ENCODE measurements at regions not wholly inside any gene's neighbourhood (a gene's known extent, or its start where the extent isn't known, plus 50 kb on each side); places are given as distances from the start of the nearest gene placed in this dataset.

DNA sequence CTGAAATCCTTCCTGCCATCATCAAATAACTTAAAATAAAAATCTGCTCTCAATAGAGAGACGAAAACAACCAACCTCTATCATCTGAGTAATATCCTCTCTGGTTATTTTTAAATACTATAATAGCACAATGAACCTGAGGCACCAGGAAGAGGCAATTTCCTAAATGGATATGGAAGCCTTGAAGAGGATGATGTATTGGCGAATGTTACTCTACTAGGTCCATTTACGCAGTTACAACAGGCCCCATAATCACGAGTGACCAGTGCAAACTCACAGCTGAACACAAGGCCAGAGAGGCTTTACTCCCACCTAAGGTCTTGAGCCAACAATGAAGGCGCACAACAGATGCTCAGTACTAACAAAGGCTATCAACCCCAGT is 678.8 kb upstream of the NR3C2 start:
- H3K4me1 Mint-ChIP-seq: no peaks in the 10 kb centered on the region

GRCh38 chr4:149120331-149121022 is 678.3 kb upstream of the NR3C2 start:
- ATAC-seq (replicated peaks): no peak
- no peaks in the 10 kb centered on the region for H3K9me3 Mint-ChIP-seq
- H3K27me3 Mint-ChIP-seq: peaks cover 5% of the 10 kb centered on the region
- no peak overlapping the region for H3K27ac Mint-ChIP-seq
- no peak overlapping the region for H3K4me3 Mint-ChIP-seq
- H3K36me3 Mint-ChIP-seq (ENCODE audit: low read depth): no peaks in the 10 kb centered on the region
- H3K4me1 Mint-ChIP-seq: no peaks in the 10 kb centered on the region

More for the DNA sequence above, 678.8 kb upstream of the NR3C2 start:
- Mint-ChIP-seq H3K36me3 (ENCODE audit: low read depth) (no peaks in the 10 kb centered on the region), H3K27ac (no peak overlapping the region), H3K9me3 (no peaks in the 10 kb centered on the region), H3K4me3 (no peak overlapping the region), H3K27me3 (peaks cover 5% of the 10 kb centered on the region)
- no peak for ATAC-seq (replicated peaks)

GRCh38 chr4:149116806-149117205 is 674.6 kb upstream of the NR3C2 start:
- Mint-ChIP-seq H3K4me1 (no peaks in the 10 kb centered on the region), H3K27me3 (peaks cover 3% of the 10 kb centered on the region), H3K4me3 (no peak overlapping the region), H3K36me3 (ENCODE audit: low read depth) (no peaks in the 10 kb centered on the region), H3K9me3 (no peaks in the 10 kb centered on the region), H3K27ac (no peak overlapping the region)
- ATAC-seq (replicated peaks): no peak

DNA sequence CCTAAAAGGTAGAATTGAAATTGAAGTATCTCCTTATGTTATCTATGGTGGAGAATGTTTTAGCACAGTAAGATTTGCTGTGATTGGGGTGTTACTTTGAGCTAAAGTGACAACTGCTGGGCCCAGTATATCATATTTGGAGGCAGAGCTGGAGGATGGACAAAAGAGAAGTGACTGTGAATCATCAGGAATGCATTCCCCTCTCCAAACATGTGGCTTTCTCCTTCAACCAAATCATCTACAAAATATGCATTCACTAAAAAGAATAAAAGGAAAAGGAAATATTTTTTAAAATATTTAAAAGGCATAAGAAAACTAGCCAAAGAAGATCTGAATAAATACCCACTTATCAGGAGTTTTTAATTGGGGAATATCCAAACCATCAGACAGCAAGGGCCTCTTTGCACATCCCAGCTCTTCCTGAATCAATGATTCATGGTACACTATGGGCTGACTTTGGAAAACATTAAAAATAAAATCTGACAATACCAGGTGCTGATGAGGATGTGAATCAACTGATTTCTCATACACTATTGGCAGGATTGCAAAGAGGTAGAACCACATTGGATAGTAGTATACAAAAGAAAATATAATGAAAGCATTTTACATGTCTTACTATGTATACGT is 671.7 kb upstream of the NR3C2 start:
- ATAC-seq (replicated peaks): no peak
- Mint-ChIP-seq H3K4me1 (no peaks in the 10 kb centered on the region), H3K9me3 (no peaks in the 10 kb centered on the region), H3K4me3 (no peak overlapping the region), H3K27me3 (no peaks in the 10 kb centered on the region), H3K36me3 (ENCODE audit: low read depth) (no peaks in the 10 kb centered on the region), H3K27ac (no peak overlapping the region)

- Mint-ChIP-seq H3K27me3 (no peaks in the 10 kb centered on the region), H3K27ac (no peak overlapping the region), H3K36me3 (ENCODE audit: low read depth) (no peaks in the 10 kb centered on the region), H3K9me3 (no peaks in the 10 kb centered on the region), H3K4me3 (no peak overlapping the region), H3K4me1 (no peaks in the 10 kb centered on the region)
- ATAC-seq (replicated peaks): no peak
These were observed 669.9 kb upstream of the NR3C2 start for GRCh38 chr4:149112109-149112508.

GRCh38 chr4:149110481-149110880 is 668.3 kb upstream of the NR3C2 start:
- Mint-ChIP-seq H3K27me3 (no peaks in the 10 kb centered on the region), H3K4me1 (no peaks in the 10 kb centered on the region)
- ATAC-seq (replicated peaks): no peak

DNA sequence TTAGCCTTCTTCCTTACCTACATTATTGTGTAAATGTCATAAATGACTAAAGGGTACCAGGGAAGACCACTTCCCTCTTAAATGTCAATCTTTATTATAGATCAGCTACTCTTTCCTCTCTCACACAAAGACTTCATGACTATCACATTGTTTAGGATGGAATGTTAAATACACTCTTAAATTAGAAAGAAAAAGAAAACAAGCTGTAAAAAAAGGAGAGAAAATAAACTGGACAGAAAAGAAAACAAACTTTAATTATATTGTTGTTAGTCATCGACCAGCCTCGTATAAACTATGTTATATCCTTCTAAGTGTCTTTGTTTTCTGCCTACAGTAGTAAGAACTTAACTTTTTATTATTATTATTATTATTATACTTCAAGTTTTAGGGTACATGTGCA is 666.4 kb upstream of the NR3C2 start:
- H3K4me3 Mint-ChIP-seq: no peak overlapping the region

More at GRCh38 chr4:149110481-149110880, 668.3 kb upstream of the NR3C2 start:
- no peak overlapping the region for H3K4me3 Mint-ChIP-seq
- no peak overlapping the region for H3K27ac Mint-ChIP-seq
- no peaks in the 10 kb centered on the region for H3K9me3 Mint-ChIP-seq
- no peaks in the 10 kb centered on the region for H3K36me3 Mint-ChIP-seq (ENCODE audit: low read depth)

GRCh38 chr4:149102765-149103164 is 660.6 kb upstream of the NR3C2 start:
- no peak overlapping the region for H3K4me3 Mint-ChIP-seq

More for the DNA sequence above, 666.4 kb upstream of the NR3C2 start:
- Mint-ChIP-seq H3K27me3 (no peaks in the 10 kb centered on the region), H3K4me1 (no peaks in the 10 kb centered on the region), H3K36me3 (ENCODE audit: low read depth) (no peaks in the 10 kb centered on the region), H3K27ac (no peak overlapping the region), H3K9me3 (no peaks in the 10 kb centered on the region)
- no peak for ATAC-seq (replicated peaks)

DNA sequence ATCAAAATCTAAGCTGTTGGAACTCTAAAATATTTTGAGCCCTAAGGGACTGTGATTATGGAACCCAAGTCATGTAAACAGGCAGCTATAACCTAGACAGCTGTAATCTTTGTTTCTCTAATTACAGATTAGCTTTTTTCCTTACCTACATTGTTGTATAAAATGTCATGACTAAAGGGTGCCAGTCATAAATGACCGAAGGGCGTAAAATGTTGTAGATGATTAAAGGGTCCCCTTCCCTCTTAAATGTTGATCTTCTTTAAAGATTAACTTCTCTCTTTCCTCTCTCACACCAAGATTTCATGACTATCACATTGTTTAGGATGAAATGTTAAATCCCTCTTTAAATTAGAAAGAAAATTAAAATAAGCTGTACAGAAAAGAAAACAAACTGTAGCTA is 659.4 kb upstream of the NR3C2 start:
- no peak for ATAC-seq (replicated peaks)
- Mint-ChIP-seq H3K9me3 (peaks cover 3% of the 10 kb centered on the region), H3K4me1 (no peaks in the 10 kb centered on the region), H3K27me3 (no peaks in the 10 kb centered on the region), H3K4me3 (no peak overlapping the region), H3K27ac (no peak overlapping the region), H3K36me3 (ENCODE audit: low read depth) (no peaks in the 10 kb centered on the region)

More at GRCh38 chr4:149102765-149103164, 660.6 kb upstream of the NR3C2 start:
- Mint-ChIP-seq H3K27me3 (no peaks in the 10 kb centered on the region), H3K4me1 (no peaks in the 10 kb centered on the region), H3K36me3 (ENCODE audit: low read depth) (no peaks in the 10 kb centered on the region), H3K9me3 (peaks cover 3% of the 10 kb centered on the region), H3K27ac (no peak overlapping the region)
- ATAC-seq (replicated peaks): no peak

DNA sequence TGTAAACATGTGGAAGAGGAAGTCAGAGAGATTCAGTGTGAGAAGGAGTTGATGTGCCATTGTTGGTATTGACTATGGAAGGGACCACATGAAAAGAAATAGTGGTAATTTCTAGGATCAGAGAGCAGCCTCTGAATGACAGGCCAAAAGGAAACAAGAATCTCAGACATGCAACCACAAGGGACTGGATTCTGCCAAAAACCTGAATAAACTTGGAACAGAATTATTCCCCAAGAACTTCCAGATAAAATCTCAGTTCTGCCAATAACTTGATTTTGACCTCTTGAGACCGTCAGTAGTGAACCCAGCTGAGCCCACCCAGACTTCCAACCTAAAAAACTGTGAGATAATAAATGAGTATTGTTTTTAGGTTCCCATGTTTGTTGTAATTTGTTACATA is 653.6 kb upstream of the NR3C2 start:
- Mint-ChIP-seq H3K27ac (no peak overlapping the region), H3K9me3 (peaks cover 8% of the 10 kb centered on the region), H3K36me3 (ENCODE audit: low read depth) (no peaks in the 10 kb centered on the region), H3K4me1 (no peaks in the 10 kb centered on the region), H3K27me3 (peaks cover 9% of the 10 kb centered on the region), H3K4me3 (no peak overlapping the region)
- no peak for ATAC-seq (replicated peaks)

- H3K27ac Mint-ChIP-seq: no peak overlapping the region
- H3K4me3 Mint-ChIP-seq: no peak overlapping the region
- peaks cover 8% of the 10 kb centered on the region for H3K9me3 Mint-ChIP-seq
- peaks cover 9% of the 10 kb centered on the region for H3K27me3 Mint-ChIP-seq
- H3K36me3 Mint-ChIP-seq (ENCODE audit: low read depth): no peaks in the 10 kb centered on the region
- ATAC-seq (replicated peaks): no peak
- no peaks in the 10 kb centered on the region for H3K4me1 Mint-ChIP-seq
These were observed 652.8 kb upstream of the NR3C2 start for GRCh38 chr4:149095001-149095400.

DNA sequence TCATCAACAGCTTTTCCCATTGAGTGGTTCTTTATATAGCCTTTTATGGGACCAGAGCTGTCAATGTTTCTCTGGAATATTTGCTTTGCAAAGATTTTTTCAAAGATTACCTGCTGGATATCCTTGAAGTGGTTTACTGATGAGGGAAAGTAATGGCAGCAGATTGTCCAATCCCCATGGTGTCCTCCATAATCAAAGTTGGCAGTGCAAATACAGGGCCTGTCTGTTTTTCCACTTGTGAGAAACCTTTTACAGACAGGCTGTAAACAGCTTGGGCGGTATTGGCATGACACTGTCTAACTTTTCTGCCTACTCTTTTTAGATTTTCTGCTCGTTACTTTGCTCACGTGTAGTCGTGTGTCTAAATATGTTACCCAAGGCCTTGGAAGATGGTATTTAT is 641.9 kb upstream of the NR3C2 start:
- Mint-ChIP-seq H3K27ac (no peak overlapping the region), H3K4me3 (no peak overlapping the region), H3K9me3 (no peaks in the 10 kb centered on the region), H3K36me3 (ENCODE audit: low read depth) (no peaks in the 10 kb centered on the region), H3K27me3 (peaks cover 4% of the 10 kb centered on the region), H3K4me1 (no peaks in the 10 kb centered on the region)
- no peak for ATAC-seq (replicated peaks)

DNA sequence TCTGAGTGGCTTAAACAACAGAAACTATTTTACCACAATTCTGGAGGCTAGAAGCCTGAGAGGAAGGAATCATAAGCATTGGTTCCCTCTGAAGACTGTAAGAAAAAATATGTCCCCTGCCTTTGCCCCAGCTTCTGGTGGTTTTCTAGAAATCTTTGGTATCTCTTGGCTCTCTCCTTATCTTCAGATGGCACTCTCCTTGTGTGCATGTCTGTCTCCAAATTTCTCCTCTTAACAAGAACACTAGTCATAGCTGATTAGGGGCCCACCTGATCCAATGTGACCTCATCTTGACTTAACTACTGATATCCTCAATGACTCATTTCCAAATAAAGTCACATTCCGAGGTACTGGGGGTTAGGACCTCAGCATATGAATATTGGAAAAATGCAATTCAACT is 635.0 kb upstream of the NR3C2 start:
- no peak for ATAC-seq (replicated peaks)
- Mint-ChIP-seq H3K4me1 (no peaks in the 10 kb centered on the region), H3K4me3 (no peak overlapping the region), H3K9me3 (peaks cover 4% of the 10 kb centered on the region), H3K27me3 (peaks cover 11% of the 10 kb centered on the region), H3K36me3 (ENCODE audit: low read depth) (no peaks in the 10 kb centered on the region), H3K27ac (no peak overlapping the region)

DNA sequence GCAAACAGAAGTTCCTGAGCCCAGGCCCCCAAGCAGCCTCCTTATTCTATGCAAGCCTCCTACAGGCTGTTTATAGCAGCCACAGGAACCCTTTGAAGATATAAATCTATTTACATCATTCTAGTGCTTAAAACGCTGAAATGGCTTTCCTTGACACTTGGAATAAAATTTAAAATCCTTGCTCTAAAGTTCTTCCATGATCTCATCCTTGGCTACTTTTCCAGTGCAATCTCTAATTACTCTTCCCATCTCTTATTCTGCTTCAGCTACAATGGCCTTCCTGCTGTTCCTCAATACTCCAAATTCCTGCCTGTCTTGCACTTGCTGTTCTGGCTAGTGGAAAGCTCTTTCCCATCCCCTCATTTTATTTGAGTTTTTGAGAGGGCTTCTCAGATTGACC is 634.2 kb upstream of the NR3C2 start:
- H3K27ac Mint-ChIP-seq: no peak overlapping the region
- H3K36me3 Mint-ChIP-seq (ENCODE audit: low read depth): no peaks in the 10 kb centered on the region
- H3K27me3 Mint-ChIP-seq: peaks cover 11% of the 10 kb centered on the region
- H3K4me1 Mint-ChIP-seq: no peaks in the 10 kb centered on the region
- ATAC-seq (replicated peaks): no peak
- H3K9me3 Mint-ChIP-seq: peaks cover 4% of the 10 kb centered on the region
- no peak overlapping the region for H3K4me3 Mint-ChIP-seq

- H3K36me3 Mint-ChIP-seq (ENCODE audit: low read depth): no peaks in the 10 kb centered on the region
- H3K27me3 Mint-ChIP-seq: peaks cover 7% of the 10 kb centered on the region
- peaks cover 4% of the 10 kb centered on the region for H3K9me3 Mint-ChIP-seq
- no peaks in the 10 kb centered on the region for H3K4me1 Mint-ChIP-seq
- no peak overlapping the region for H3K27ac Mint-ChIP-seq
- no peak overlapping the region for H3K4me3 Mint-ChIP-seq
- ATAC-seq (replicated peaks): no peak
These were observed 630.2 kb upstream of the NR3C2 start for GRCh38 chr4:149072384-149072783.

Data from activated T-helper 17 cell treated with anti-CD3 and anti-CD28 coated beads, Interleukin-2, amount 50 U/mL, for 72 hours (primary cell).